Testis (tissue), 2 donors: ENCODE measurements at regions not wholly inside any gene's neighbourhood (a gene's known extent, or its start where the extent isn't known, plus 50 kb on each side); places are given as distances from the start of the nearest gene placed in this dataset.

Experiments
- DNase-seq: peaks from one replicate; pipeline ENCODE4 v3.0.0-alpha.2; 2019
- H3K27ac ChIP-seq, 2 donors: fragments of 200-600 bp; sonication (generic); one replicate each; pipeline ENCODE4 v1.5.1; 2019
- H3K27me3 ChIP-seq: fragments of 200-600 bp; sonication (generic); one replicate; pipeline ENCODE4 v1.5.1; 2019
- H3K36me3 ChIP-seq: fragments of 200-600 bp; sonication (generic); one replicate; pipeline ENCODE4 v1.5.1; 2017; ENCODE audit warnings: low read depth; ENCODE audit errors: missing control alignments
- H3K4me1 ChIP-seq: fragments of 200-600 bp; sonication (generic); one replicate; pipeline ENCODE4 v1.5.1; 2019
- H3K4me3 ChIP-seq, 2 donors: fragments of 200-600 bp; sonication (generic); one replicate each; pipeline ENCODE4 v1.5.1; 2017 to 2019
- H3K9me3 ChIP-seq: fragments of 200-600 bp; sonication (generic); one replicate; pipeline ENCODE4 v1.5.1; 2017
- CTCF ChIP-seq, 3 experiments: fragments of 450-650 bp in 2 of 3; fragments of 200-600 bp in 1 of 3; sonication (generic) in 1 of 3; IDR thresholded peaks; one replicate each; pipeline ENCODE4 v1.5.1; 2016 to 2019; ENCODE audit warnings: antibody characterized with exemption in 3 of 3, mild to moderate bottlenecking in 2 of 3, moderate library complexity in 1 of 3
- POLR2A ChIP-seq: fragments of 450-650 bp; IDR thresholded peaks from one replicate; pipeline ENCODE4 v1.6.1; 2017; ENCODE audit warnings: antibody characterized with exemption, mild to moderate bottlenecking, moderate library complexity
- WGBS, 2 donors: methylation state at CpG; one replicate each; pipeline ENCODE4 v1.1.5; 2018; 5-methylcytosine and 5-hydroxymethylcytosine counted together
- intact Hi-C: fragments of 100-400 bp; cut with DNase I; formaldehyde crosslinking; loops from one replicate; pipeline ENCODE4 v1.15.1; 2023; ENCODE audit warnings: low total_unique reads

- H3K4me3 ChIP-seq = no peak overlapping the region
- H3K4me1 ChIP-seq = no peaks in the 10 kb centered on the region
- intact Hi-C loops = no loop called here
- no peak for DNase-seq
- 57 to 62% methylated on average over 3 of the region's 3 CpGs for WGBS, 2 donors
- H3K27ac ChIP-seq = no peak overlapping the region
- H3K27me3 ChIP-seq = no peaks in the 10 kb centered on the region
- no peak for TF ChIP-seq CTCF (IDR thresholded peaks at IDR 0.05)
- TF ChIP-seq POLR2A = no peak
- H3K9me3 ChIP-seq = no peaks in the 10 kb centered on the region
- H3K36me3 ChIP-seq = no peaks in the 10 kb centered on the region
Observed at GRCh38 chr4:147303873-147304229, 177.0 kb upstream of the EDNRA start.

- WGBS, 2 donors = 76 to 83% methylated on average over 5 of the region's 5 CpGs
- Histone ChIP-seq H3K4me3 (no peak overlapping the region), H3K27ac (no peak overlapping the region), H3K27me3 (no peaks in the 10 kb centered on the region), H3K9me3 (no peaks in the 10 kb centered on the region), H3K36me3 (no peaks in the 10 kb centered on the region), H3K4me1 (no peaks in the 10 kb centered on the region)
- no peak for DNase-seq
- no peak for TF ChIP-seq CTCF (IDR thresholded peaks at IDR 0.05)
- no peak for TF ChIP-seq POLR2A
- intact Hi-C loops = no loop called here
Observed at GRCh38 chr4:147307896-147308674, 172.8 kb upstream of the EDNRA start.

GRCh38 chr4:147309434-147309833 is 171.5 kb upstream of the EDNRA start:
- Histone ChIP-seq H3K36me3 (no peaks in the 10 kb centered on the region), H3K27me3 (no peaks in the 10 kb centered on the region), H3K9me3 (no peaks in the 10 kb centered on the region), H3K4me3 (no peak overlapping the region), H3K27ac (no peak overlapping the region), H3K4me1 (no peaks in the 10 kb centered on the region)
- TF ChIP-seq POLR2A (no peak), CTCF (IDR thresholded peaks at IDR 0.05) (no peak)
- intact Hi-C loops = no loop called here
- 48 to 61% methylated on average over 4 of the region's 4 CpGs for whole genome bisulfite sequencing, 2 donors
- no peak for DNase-seq

- Histone ChIP-seq H3K27ac (no peak overlapping the region), H3K27me3 (no peaks in the 10 kb centered on the region), H3K4me1 (no peaks in the 10 kb centered on the region), H3K4me3 (no peak overlapping the region), H3K9me3 (no peaks in the 10 kb centered on the region), H3K36me3 (no peaks in the 10 kb centered on the region)
- intact Hi-C loops = no loop called here
- WGBS, 2 donors = 86 to 90% methylated on average over 4 of the region's 4 CpGs
- no peak for TF ChIP-seq POLR2A
- no peak for TF ChIP-seq CTCF (IDR thresholded peaks at IDR 0.05)
- no peak for DNase-seq
Observed at GRCh38 chr4:147310312-147310711, 170.6 kb upstream of the EDNRA start.

- H3K36me3 ChIP-seq = no peaks in the 10 kb centered on the region
- H3K27ac ChIP-seq = no peak overlapping the region
- no peak for TF ChIP-seq POLR2A
- no peak for TF ChIP-seq CTCF (IDR thresholded peaks at IDR 0.05)
- H3K4me3 ChIP-seq = no peak overlapping the region
- no peaks in the 10 kb centered on the region for H3K9me3 ChIP-seq
- no peak for DNase-seq
- no peaks in the 10 kb centered on the region for H3K27me3 ChIP-seq
- intact Hi-C loops = no loop called here
- 59 to 79% methylated on average over 2 of the region's 2 CpGs for WGBS, 2 donors
- no peaks in the 10 kb centered on the region for H3K4me1 ChIP-seq
Observed at GRCh38 chr4:147311956-147312355, 168.9 kb upstream of the EDNRA start.
